ENCODE measurements at regions not wholly inside any gene's neighbourhood (a gene's known extent, or its start where the extent isn't known, plus 50 kb on each side); places are given as distances from the start of the nearest gene placed in this dataset.
"Not testable (repeated sequence)": the region's sequence is repeated elsewhere in the genome, so short reads cannot be mapped to it uniquely, and the experiment has no call there.

GRCh38 chr7:5121256-5121655, 68.8 kb upstream of the WIPI2 start:
- peak in 2 of 4 donors; percentile 6 to 10 for DNase-seq (ENCODE audit: low read depth in 4 of 4, low spot score in 2 of 4)

GRCh38 chr7:5131238-5131637, 58.8 kb upstream of the WIPI2 start:
- not testable (repeated sequence) for DNase-seq (ENCODE audit: low read depth in 4 of 4, low spot score in 2 of 4)

- no peak for DNase-seq (ENCODE audit: low read depth in 4 of 4, low spot score in 2 of 4)
These were observed 57.5 kb upstream of the WIPI2 start for GRCh38 chr7:5132539-5132938.

GRCh38 chr7:5139998-5140397, 50.0 kb upstream of the WIPI2 start:
- peak in 1 of 4 donors; percentile 6 for DNase-seq (ENCODE audit: low read depth in 4 of 4, low spot score in 2 of 4)
